ENCODE measurements at regions not wholly inside any gene's neighbourhood (a gene's known extent, or its start where the extent isn't known, plus 50 kb on each side); places are given as distances from the start of the nearest gene placed in this dataset.

DNA sequence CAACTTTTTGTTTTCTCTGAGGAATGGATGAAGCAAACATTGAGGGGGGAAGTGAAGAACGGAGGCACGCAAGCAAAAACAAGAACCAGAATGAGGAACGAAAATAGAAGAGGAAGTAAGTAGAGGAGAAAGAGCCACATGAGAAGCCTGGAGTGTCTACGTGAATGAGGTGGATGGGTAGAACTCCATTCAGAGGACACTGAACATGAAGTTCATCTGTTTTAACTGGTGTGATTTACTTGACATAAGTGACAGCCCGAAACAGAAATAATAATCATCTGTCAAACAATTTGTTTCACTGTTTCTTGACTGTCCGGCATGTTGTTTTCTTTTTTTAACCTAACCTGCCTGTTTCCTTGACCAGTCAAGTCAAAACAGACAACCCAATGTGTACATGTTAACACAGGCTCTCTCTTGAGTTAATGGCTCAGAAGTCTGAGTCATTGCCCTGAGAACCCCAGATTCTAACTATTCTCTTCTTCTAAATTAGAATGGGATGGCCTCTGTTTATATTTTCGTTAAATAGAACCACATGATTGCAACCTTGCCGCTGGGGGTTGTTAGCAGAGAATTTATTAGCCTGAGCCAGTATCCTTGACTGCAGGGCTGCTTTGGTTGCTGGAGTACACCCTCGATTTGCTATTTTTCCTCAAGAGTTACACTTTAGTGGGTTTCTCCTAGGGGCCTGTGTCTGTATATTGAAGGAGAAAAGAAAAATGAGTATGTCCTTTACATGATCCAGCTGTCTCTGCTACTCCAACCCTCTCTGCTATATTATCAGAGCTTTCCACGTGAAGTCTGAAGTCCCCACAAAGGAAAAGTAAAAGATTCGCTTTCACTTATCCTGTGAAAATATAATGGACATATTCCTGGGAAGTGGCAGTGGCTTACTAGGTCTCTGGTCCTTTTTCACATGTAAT lies 151.7 kb downstream of the ZC3H11B start:
- ChIA-PET POLR2A (no interaction called here), RAD21 (ENCODE audit: low non-redundant PET in 1 of 2, low total read pairs in 2 of 2, uncharacterized antibody in 2 of 2, unreplicated experiment in 2 of 2) (no interaction called here), CTCF (no interaction called here)
- ATAC-seq (no peak), DNase-seq (ENCODE audit: low read depth, low spot score) (no peak)
- H3K27me3 ChIP-seq (ENCODE audit: insufficient read depth, low read length) = no peaks in the 10 kb centered on the region
- TF ChIP-seq ZFX (IDR thresholded peaks at IDR 0.05) (no peak), YY1 (IDR thresholded peaks at IDR 0.05; ENCODE audit: extremely low read depth, insufficient replicate concordance, low read depth, low read length) (no peak), POLR2A (IDR thresholded peaks at IDR 0.05; ENCODE audit: borderline replicate concordance, extremely low read depth, insufficient read depth, insufficient read length) (no peak)
- no peaks in the 10 kb centered on the region for H3K4me1 ChIP-seq (ENCODE audit: control insufficient read depth in 1 of 2, insufficient read depth in 2 of 2, low read length in 2 of 2)
- H3K79me2 ChIP-seq (ENCODE audit: insufficient read depth, low read length) = no peaks in the 10 kb centered on the region
- no peaks in the 10 kb centered on the region for H4K20me1 ChIP-seq (ENCODE audit: insufficient read depth)
- no peak overlapping the region for H3K27ac ChIP-seq (ENCODE audit: low read depth, low read length)
- no peak overlapping the region for H3K4me3 ChIP-seq (replicated peaks in 1 of 2; ENCODE audit: low read depth in 1 of 2, low read length in 2 of 2)
- no peaks in the 10 kb centered on the region for H3K36me3 ChIP-seq (ENCODE audit: control insufficient read depth in 1 of 2, insufficient read depth in 2 of 2, low read length in 2 of 2)
- H3K9me3 ChIP-seq (ENCODE audit: control insufficient read depth in 1 of 2, insufficient read depth in 1 of 2, low read depth in 1 of 2, low read length in 2 of 2) = no peaks in the 10 kb centered on the region
- no peak overlapping the region for H3K9ac ChIP-seq (ENCODE audit: low read length)
- no peaks in the 10 kb centered on the region for H3K9me2 ChIP-seq (ENCODE audit: insufficient read depth)
- H2AFZ ChIP-seq (ENCODE audit: low read depth, low read length, poor library complexity, severe bottlenecking) = no peak overlapping the region
- intact Hi-C loops (cut with micrococcal nuclease) = no loop called here
- no TSS peak for BruUV-seq (replicated peaks)
- H3K4me2 ChIP-seq (ENCODE audit: low read length) = no peak overlapping the region

DNA sequence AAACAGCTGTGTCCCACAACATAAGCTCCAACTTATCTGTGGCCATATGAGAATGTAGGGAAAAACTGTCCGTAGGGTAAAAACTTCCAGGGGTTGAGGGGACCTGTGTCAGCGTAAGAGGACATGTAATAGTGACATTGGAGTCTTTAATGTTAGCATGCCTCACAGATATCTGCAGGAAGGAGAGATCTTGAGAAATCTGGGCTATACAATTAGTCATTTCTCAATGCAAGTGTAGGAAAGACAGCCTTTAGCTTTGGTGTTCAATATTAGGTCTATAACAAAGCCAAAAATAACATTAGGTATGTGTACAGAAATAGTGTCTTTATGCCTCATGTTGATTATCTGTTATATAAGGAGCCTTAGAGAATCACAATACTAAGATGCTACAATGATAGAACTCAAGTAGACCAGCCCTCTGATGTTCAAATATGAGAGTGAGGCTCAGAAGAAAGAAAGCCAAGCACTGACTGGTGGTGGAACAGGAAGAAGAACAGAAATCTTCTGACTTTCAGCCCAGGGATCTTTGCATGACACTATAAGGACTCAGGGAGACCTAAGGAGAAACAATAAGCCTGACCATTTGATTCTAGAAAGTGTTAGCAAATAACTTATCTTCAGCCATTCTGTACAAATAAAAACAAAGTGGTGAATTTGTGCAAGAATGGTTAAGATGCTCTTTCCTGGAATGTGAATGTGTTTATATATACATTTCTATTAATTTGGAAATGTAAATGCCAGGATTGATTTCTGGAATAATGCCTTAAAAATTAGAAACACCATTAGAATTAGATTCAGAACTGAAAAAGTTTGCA lies 152.6 kb downstream of the ZC3H11B start:
- Histone ChIP-seq H3K36me3 (ENCODE audit: control insufficient read depth in 1 of 2, insufficient read depth in 2 of 2, low read length in 2 of 2) (no peaks in the 10 kb centered on the region), H3K4me2 (ENCODE audit: low read length) (no peak overlapping the region), H3K9me2 (ENCODE audit: insufficient read depth) (no peaks in the 10 kb centered on the region), H3K27me3 (ENCODE audit: insufficient read depth, low read length) (no peaks in the 10 kb centered on the region), H3K27ac (ENCODE audit: low read depth, low read length) (no peak overlapping the region), H3K9ac (ENCODE audit: low read length) (no peak overlapping the region), H3K79me2 (ENCODE audit: insufficient read depth, low read length) (no peaks in the 10 kb centered on the region), H2AFZ (ENCODE audit: low read depth, low read length, poor library complexity, severe bottlenecking) (no peak overlapping the region), H3K4me1 (ENCODE audit: control insufficient read depth in 1 of 2, insufficient read depth in 2 of 2, low read length in 2 of 2) (no peaks in the 10 kb centered on the region), H4K20me1 (ENCODE audit: insufficient read depth) (no peaks in the 10 kb centered on the region), H3K4me3 (replicated peaks in 1 of 2; ENCODE audit: low read depth in 1 of 2, low read length in 2 of 2) (no peak overlapping the region), H3K9me3 (ENCODE audit: control insufficient read depth in 1 of 2, insufficient read depth in 1 of 2, low read depth in 1 of 2, low read length in 2 of 2) (no peaks in the 10 kb centered on the region)
- DNase-seq (ENCODE audit: low read depth, low spot score) = no peak
- ChIA-PET CTCF (no interaction called here), POLR2A (no interaction called here), RAD21 (ENCODE audit: low non-redundant PET in 1 of 2, low total read pairs in 2 of 2, uncharacterized antibody in 2 of 2, unreplicated experiment in 2 of 2) (no interaction called here)
- intact Hi-C loops (cut with micrococcal nuclease) = no loop called here
- ATAC-seq = no peak
- no TSS peak for BruUV-seq (replicated peaks)
- TF ChIP-seq CEBPB (IDR thresholded peaks at IDR 0.05; ENCODE audit: low read depth) (no peak), POLR2AphosphoS5 (IDR thresholded peaks at IDR 0.05; ENCODE audit: low read depth, low read length) (no peak)
- TF ChIP-seq, protein P1, sequence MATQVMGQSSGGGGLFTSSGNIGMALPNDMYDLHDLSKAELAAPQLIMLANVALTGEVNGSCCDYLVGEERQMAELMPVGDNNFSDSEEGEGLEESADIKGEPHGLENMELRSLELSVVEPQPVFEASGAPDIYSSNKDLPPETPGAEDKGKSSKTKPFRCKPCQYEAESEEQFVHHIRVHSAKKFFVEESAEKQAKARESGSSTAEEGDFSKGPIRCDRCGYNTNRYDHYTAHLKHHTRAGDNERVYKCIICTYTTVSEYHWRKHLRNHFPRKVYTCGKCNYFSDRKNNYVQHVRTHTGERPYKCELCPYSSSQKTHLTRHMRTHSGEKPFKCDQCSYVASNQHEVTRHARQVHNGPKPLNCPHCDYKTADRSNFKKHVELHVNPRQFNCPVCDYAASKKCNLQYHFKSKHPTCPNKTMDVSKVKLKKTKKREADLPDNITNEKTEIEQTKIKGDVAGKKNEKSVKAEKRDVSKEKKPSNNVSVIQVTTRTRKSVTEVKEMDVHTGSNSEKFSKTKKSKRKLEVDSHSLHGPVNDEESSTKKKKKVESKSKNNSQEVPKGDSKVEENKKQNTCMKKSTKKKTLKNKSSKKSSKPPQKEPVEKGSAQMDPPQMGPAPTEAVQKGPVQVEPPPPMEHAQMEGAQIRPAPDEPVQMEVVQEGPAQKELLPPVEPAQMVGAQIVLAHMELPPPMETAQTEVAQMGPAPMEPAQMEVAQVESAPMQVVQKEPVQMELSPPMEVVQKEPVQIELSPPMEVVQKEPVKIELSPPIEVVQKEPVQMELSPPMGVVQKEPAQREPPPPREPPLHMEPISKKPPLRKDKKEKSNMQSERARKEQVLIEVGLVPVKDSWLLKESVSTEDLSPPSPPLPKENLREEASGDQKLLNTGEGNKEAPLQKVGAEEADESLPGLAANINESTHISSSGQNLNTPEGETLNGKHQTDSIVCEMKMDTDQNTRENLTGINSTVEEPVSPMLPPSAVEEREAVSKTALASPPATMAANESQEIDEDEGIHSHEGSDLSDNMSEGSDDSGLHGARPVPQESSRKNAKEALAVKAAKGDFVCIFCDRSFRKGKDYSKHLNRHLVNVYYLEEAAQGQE (IDR thresholded peaks at IDR 0.05; ENCODE audit: low read depth) = no peak

All from HCT116 (cell line).